HG02759 (cell line): ENCODE measurements at regions not wholly inside any gene's neighbourhood (a gene's known extent, or its start where the extent isn't known, plus 50 kb on each side); places are given as distances from the start of the nearest gene placed in this dataset.

Experiments used
- ATAC-seq: cut with Tn5 transposase; IDR thresholded peaks from one replicate; pipeline ENCODE4 v1.9.1; 2021; ENCODE audit warnings: mild to moderate bottlenecking, moderate library complexity; ENCODE audit not compliant: unreplicated experiment

GRCh38 chr5:89996890-89997289 lies 412.7 kb downstream of the CETN3 start:
- ATAC-seq, result no peak

- no peak for ATAC-seq
Measured at GRCh38 chr5:89996335-89996734, 413.2 kb downstream of the CETN3 start.

GRCh38 chr5:89994266-89994665 lies 415.3 kb downstream of the CETN3 start:
- ATAC-seq, result no peak

GRCh38 chr5:89992201-89992600 lies 417.4 kb downstream of the CETN3 start:
- ATAC-seq, result no peak

- ATAC-seq, result no peak
Measured at GRCh38 chr5:89991592-89991991, 418.0 kb downstream of the CETN3 start.

- no peak for ATAC-seq
Measured at GRCh38 chr5:89989776-89990175, 419.8 kb downstream of the CETN3 start.

- no peak for ATAC-seq
Measured at GRCh38 chr5:89988998-89989655, 420.4 kb downstream of the CETN3 start.

- ATAC-seq, result no peak
Measured at GRCh38 chr5:89988129-89988810, 421.3 kb downstream of the CETN3 start.

- no peak for ATAC-seq
Measured at GRCh38 chr5:89983216-89983615, 426.3 kb downstream of the CETN3 start.

- no peak for ATAC-seq
Measured at GRCh38 chr5:89981878-89982773, 427.4 kb downstream of the CETN3 start.

GRCh38 chr5:89981021-89981420 lies 428.5 kb downstream of the CETN3 start:
- no peak for ATAC-seq

GRCh38 chr5:89973516-89973915 lies 436.0 kb downstream of the CETN3 start:
- no peak for ATAC-seq

- no peak for ATAC-seq
Measured at GRCh38 chr5:89972901-89973300, 436.7 kb downstream of the CETN3 start.

GRCh38 chr5:89968958-89969381 lies 440.6 kb downstream of the CETN3 start:
- no peak for ATAC-seq

GRCh38 chr5:89967771-89968444 lies 441.6 kb downstream of the CETN3 start:
- no peak for ATAC-seq

- no peak for ATAC-seq
Measured at GRCh38 chr5:89956838-89957237, 452.7 kb downstream of the CETN3 start.

GRCh38 chr5:89954916-89955315 lies 454.6 kb downstream of the CETN3 start:
- ATAC-seq, result no peak

- ATAC-seq, result no peak
Measured at GRCh38 chr5:89951876-89952275, 457.7 kb downstream of the CETN3 start.

GRCh38 chr5:89950234-89950633 lies 459.3 kb downstream of the CETN3 start:
- no peak for ATAC-seq

GRCh38 chr5:89948977-89949376 lies 460.6 kb downstream of the CETN3 start:
- no peak for ATAC-seq

- ATAC-seq, result no peak
Measured at GRCh38 chr5:89946916-89947315, 462.6 kb downstream of the CETN3 start.
